Neural cell (in vitro differentiated cells): ENCODE measurements at regions not wholly inside any gene's neighbourhood (a gene's known extent, or its start where the extent isn't known, plus 50 kb on each side); places are given as distances from the start of the nearest gene placed in this dataset.

Experiments used
- EP300 ChIP-seq: fragments of 450-650 bp; conservative IDR thresholded peaks from 2 replicates; pipeline ENCODE4 v1.6.1; 2014; ENCODE audit warnings: antibody characterized with exemption, mild to moderate bottlenecking, moderate library complexity; ENCODE audit not compliant: poor library complexity, severe bottlenecking
- EZH2 ChIP-seq: fragments of 200-600, 300-800 bp; shearing (Covaris generic), sonication (generic); IDR thresholded peaks from 2 replicates; pipeline ENCODE4 v1.6.1; 2014; ENCODE audit warnings: antibody characterized with exemption, low read length, borderline replicate concordance, mild to moderate bottlenecking; ENCODE audit not compliant: insufficient read depth, poor library complexity, severe bottlenecking
- POLR2AphosphoS5 ChIP-seq: IDR thresholded peaks from 2 replicates; pipeline ENCODE4 v1.6.1; 2012
- RAD21 ChIP-seq: fragments of 450-650 bp; conservative IDR thresholded peaks from 2 replicates; pipeline ENCODE4 v1.6.1; 2014; ENCODE audit warnings: antibody characterized with exemption, mild to moderate bottlenecking, moderate library complexity
- SMC3 ChIP-seq: fragments of 450-650 bp; conservative IDR thresholded peaks from 2 replicates; pipeline ENCODE4 v1.6.1; 2014; ENCODE audit warnings: antibody characterized with exemption, mild to moderate bottlenecking, moderate library complexity; ENCODE audit not compliant: poor library complexity
- TAF1 ChIP-seq: IDR thresholded peaks from 2 replicates; pipeline ENCODE4 v1.6.1; 2012; ENCODE audit warnings: low read depth
- TF ChIP-seq, protein P1 (sequence below): fragments of 450-650 bp; IDR thresholded peaks from 2 replicates; pipeline ENCODE4 v1.5.1; 2014; ENCODE audit warnings: antibody characterized with exemption, mild to moderate bottlenecking, moderate library complexity; ENCODE audit not compliant: poor library complexity, severe bottlenecking

DNA sequence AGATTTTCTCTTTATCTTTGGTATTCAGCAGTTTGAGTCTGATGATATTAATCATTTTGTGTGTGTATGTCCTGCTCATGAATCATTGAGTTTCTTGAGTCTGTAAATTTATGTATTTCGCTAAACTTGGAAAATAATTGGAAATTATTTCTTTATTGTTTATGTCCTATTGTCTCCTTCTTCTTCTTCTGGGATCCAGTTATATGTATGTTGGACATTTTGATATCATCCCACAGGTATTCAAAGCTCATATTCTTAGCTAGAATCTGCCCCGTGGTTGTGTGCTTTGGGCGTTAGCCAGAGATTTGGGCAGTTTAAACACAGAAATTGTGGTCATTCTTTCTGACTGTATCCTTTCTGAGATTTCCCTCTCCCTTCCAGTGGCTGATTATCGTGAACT is 243.0 kb upstream of the SPRED2 start:
- TF ChIP-seq, protein P1, sequence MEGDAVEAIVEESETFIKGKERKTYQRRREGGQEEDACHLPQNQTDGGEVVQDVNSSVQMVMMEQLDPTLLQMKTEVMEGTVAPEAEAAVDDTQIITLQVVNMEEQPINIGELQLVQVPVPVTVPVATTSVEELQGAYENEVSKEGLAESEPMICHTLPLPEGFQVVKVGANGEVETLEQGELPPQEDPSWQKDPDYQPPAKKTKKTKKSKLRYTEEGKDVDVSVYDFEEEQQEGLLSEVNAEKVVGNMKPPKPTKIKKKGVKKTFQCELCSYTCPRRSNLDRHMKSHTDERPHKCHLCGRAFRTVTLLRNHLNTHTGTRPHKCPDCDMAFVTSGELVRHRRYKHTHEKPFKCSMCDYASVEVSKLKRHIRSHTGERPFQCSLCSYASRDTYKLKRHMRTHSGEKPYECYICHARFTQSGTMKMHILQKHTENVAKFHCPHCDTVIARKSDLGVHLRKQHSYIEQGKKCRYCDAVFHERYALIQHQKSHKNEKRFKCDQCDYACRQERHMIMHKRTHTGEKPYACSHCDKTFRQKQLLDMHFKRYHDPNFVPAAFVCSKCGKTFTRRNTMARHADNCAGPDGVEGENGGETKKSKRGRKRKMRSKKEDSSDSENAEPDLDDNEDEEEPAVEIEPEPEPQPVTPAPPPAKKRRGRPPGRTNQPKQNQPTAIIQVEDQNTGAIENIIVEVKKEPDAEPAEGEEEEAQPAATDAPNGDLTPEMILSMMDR: no peak
- TF ChIP-seq TAF1: no peak
- no peak for TF ChIP-seq POLR2AphosphoS5
- TF ChIP-seq EZH2: no peak
- TF ChIP-seq SMC3: no peak
- TF ChIP-seq EP300: no peak
- no peak for TF ChIP-seq RAD21
